B cell (primary cell): ENCODE measurements at regions not wholly inside any gene's neighbourhood (a gene's known extent, or its start where the extent isn't known, plus 50 kb on each side); places are given as distances from the start of the nearest gene placed in this dataset.

Experiments
- ATAC-seq: fragments of 200-7000 bp; cut with Tn5 transposase; one replicate; pipeline ENCODE4 v1.10.0; 2021; ENCODE audit warnings: low read depth, mild to moderate bottlenecking, moderate number of reproducible peaks, moderate library complexity
- CTCF ChIA-PET: fragments of 350-600 bp; sonication (Branson Sonifier 250); formaldehyde crosslinking; loops from one replicate; lab custom pipeline; 2021; ENCODE audit warnings: antibody characterized with exemption, inconsistent platforms; lab: Charles Lee
- POLR2A ChIA-PET: fragments of 350-600 bp; sonication (Branson Sonifier 250); formaldehyde crosslinking; loops from one replicate; lab custom pipeline; 2021; ENCODE audit warnings: antibody characterized with exemption; lab: Charles Lee
- DNase-seq: peaks from one replicate; pipeline ENCODE4 v3.0.0; 2013
- H2AFZ ChIP-seq: 2 replicates; pipeline ENCODE4 v1.6.1; 2012; ENCODE audit warnings: mild to moderate bottlenecking, low read depth, low read length; ENCODE audit not compliant: insufficient read depth, poor library complexity, severe bottlenecking
- H3K27ac ChIP-seq, 2 donors: 1 replicate in 1 of 2; 2 replicates in 1 of 2; pipeline ENCODE4 v1.5.1; 2012 to 2013; ENCODE audit warnings: low read length in 2 of 2, mild to moderate bottlenecking in 2 of 2, moderate library complexity in 1 of 2
- H3K27me3 ChIP-seq, 4 experiments: fragments of 200-600 bp in 1 of 4; sonication (generic) in 1 of 4; replicated peaks in 1 of 4; 1 replicate in 2 of 4; 2 replicates in 2 of 4; pipeline versions ENCODE4 v1.6.1 to v1.7.0; 2013 to 2016; ENCODE audit warnings: low read length in 3 of 4, mild to moderate bottlenecking in 2 of 4, mixed read lengths in 1 of 4, moderate library complexity in 1 of 4; ENCODE audit not compliant: insufficient read depth in 4 of 4, control insufficient read depth in 3 of 4; ENCODE audit errors: control extremely low read depth in 1 of 4
- H3K36me3 ChIP-seq, 2 experiments: replicated peaks in 1 of 2; 1 replicate in 1 of 2; 2 replicates in 1 of 2; pipeline versions ENCODE4 v1.6.1 to v1.7.1; 2013; ENCODE audit warnings: low read length in 1 of 2; ENCODE audit not compliant: insufficient read depth in 2 of 2, control insufficient read depth in 1 of 2; ENCODE audit errors: control extremely low read depth in 1 of 2, extremely low read depth in 1 of 2
- H3K4me1 ChIP-seq, 2 donors: fragments of 200-600 bp in 1 of 2; sonication (generic) in 1 of 2; 1 replicate in 1 of 2; 2 replicates in 1 of 2; pipeline versions ENCODE4 v1.5.1 to v1.6.1; 2013 to 2017; ENCODE audit warnings: low read length in 2 of 2; ENCODE audit not compliant: control insufficient read depth in 2 of 2, insufficient read depth in 2 of 2
- H3K4me2 ChIP-seq: replicated peaks from 2 replicates; pipeline ENCODE3; 2012; ENCODE audit warnings: mild to moderate bottlenecking, low read depth, low read length; ENCODE audit not compliant: poor library complexity, severe bottlenecking
- H3K4me3 ChIP-seq, 5 experiments: fragments of 200-600 bp in 1 of 5; sonication (generic) in 1 of 5; 1 replicate in 3 of 5; 2 replicates in 2 of 5; pipeline versions ENCODE4 v1.5.1 to v1.7.0; 2011 to 2016; ENCODE audit warnings: low read length in 4 of 5, mild to moderate bottlenecking in 4 of 5, low read depth in 2 of 5, control low read depth in 1 of 5, moderate library complexity in 1 of 5; ENCODE audit not compliant: insufficient read depth in 1 of 5; ENCODE audit errors: control extremely low read depth in 1 of 5, extremely low read depth in 1 of 5
- H3K79me2 ChIP-seq: fragments of 200-600 bp; sonication (generic); one replicate; pipeline ENCODE4 v1.6.0; 2016; ENCODE audit warnings: low read length; ENCODE audit not compliant: control insufficient read depth, insufficient read depth
- H3K9ac ChIP-seq: fragments of 200-600 bp; sonication (generic); 2 replicates; pipeline ENCODE4 v1.6.1; 2017; ENCODE audit warnings: mild to moderate bottlenecking, low read length, moderate library complexity
- H3K9me3 ChIP-seq, 3 donors: one replicate each; pipeline versions ENCODE4 v1.6.1 to v1.7.1; 2013; ENCODE audit warnings: low read length in 2 of 3; ENCODE audit not compliant: control insufficient read depth in 2 of 3, insufficient read depth in 1 of 3; ENCODE audit errors: control extremely low read depth in 1 of 3
- H4K20me1 ChIP-seq: 2 replicates; pipeline ENCODE4 v1.6.0; 2012; ENCODE audit warnings: mild to moderate bottlenecking, low read length; ENCODE audit not compliant: insufficient read depth, control insufficient read depth, poor library complexity, severe bottlenecking
- H3K27ac Mint-ChIP-seq: one replicate; pipeline ENCODE4 v1.8.0; 2021; ENCODE audit warnings: mixed read lengths
- H3K27me3 Mint-ChIP-seq: one replicate; pipeline ENCODE4 v1.8.0; 2021; ENCODE audit warnings: mixed read lengths
- H3K4me1 Mint-ChIP-seq: one replicate; pipeline ENCODE4 v1.8.0; 2021; ENCODE audit warnings: mixed read lengths
- H3K4me3 Mint-ChIP-seq: one replicate; pipeline ENCODE4 v1.8.0; 2021; ENCODE audit warnings: mixed read lengths
- H3K9me3 Mint-ChIP-seq: one replicate; pipeline ENCODE4 v1.8.0; 2022; ENCODE audit warnings: mixed read lengths; ENCODE audit not compliant: insufficient read depth
- CTCF ChIP-seq: fragments of 200-600 bp; IDR thresholded peaks from one replicate; pipeline ENCODE4 v1.8.0; 2022; ENCODE audit warnings: antibody characterized with exemption, mild to moderate bottlenecking
- EZH2 ChIP-seq: IDR thresholded peaks from 2 replicates; pipeline ENCODE4 v1.6.1; 2012; ENCODE audit warnings: borderline replicate concordance, low read depth, mild to moderate bottlenecking, moderate library complexity, low read length; ENCODE audit not compliant: insufficient read depth, poor library complexity, severe bottlenecking
- WGBS: methylation state at CpG from one replicate; pipeline ENCODE4 v1.1.5; 2013; ENCODE audit warnings: missing lambda C conversion rate; ENCODE audit not compliant: insufficient coverage; 5-methylcytosine and 5-hydroxymethylcytosine counted together
- intact Hi-C: fragments of 100-400 bp; cut with micrococcal nuclease; formaldehyde crosslinking; loops from one replicate; pipeline ENCODE4 v1.10.0; 2022

GRCh38 chr7:153835103-153835502 lies 217.1 kb upstream of the DPP6 start:
- no peak for ATAC-seq
- H4K20me1 ChIP-seq, result no peaks in the 10 kb centered on the region
- no peak overlapping the region for H3K4me2 ChIP-seq
- H3K4me3 Mint-ChIP-seq, result no peak overlapping the region
- no peak overlapping the region for H3K9ac ChIP-seq
- no peak for TF ChIP-seq EZH2
- TF ChIP-seq CTCF, result no peak
- no peak overlapping the region for H3K27ac Mint-ChIP-seq
- ChIA-PET POLR2A (no interaction called here), CTCF (no interaction called here)
- no peaks in the 10 kb centered on the region for H3K4me1 ChIP-seq
- H3K27ac ChIP-seq, result no peak overlapping the region
- DNase-seq, result no peak
- H3K4me3 ChIP-seq, result no peak overlapping the region
- H3K4me1 Mint-ChIP-seq, result no peaks in the 10 kb centered on the region
- WGBS, result no CpG with 5 or more reads among the region's 4 CpGs
- no peak overlapping the region for H2AFZ ChIP-seq
- no peaks in the 10 kb centered on the region for H3K27me3 ChIP-seq
- intact Hi-C loops, result no loop called here
- H3K9me3 Mint-ChIP-seq, result peaks cover 2% of the 10 kb centered on the region
- H3K36me3 ChIP-seq, result no peaks in the 10 kb centered on the region
- no peaks in the 10 kb centered on the region for H3K27me3 Mint-ChIP-seq
- peaks cover 0 to 3% (median 0%) of the 10 kb centered on the region in 3 donors for H3K9me3 ChIP-seq
- H3K79me2 ChIP-seq, result no peaks in the 10 kb centered on the region

GRCh38 chr7:153835712-153836265 lies 216.4 kb upstream of the DPP6 start:
- no peak overlapping the region for H3K4me3 Mint-ChIP-seq
- CTCF ChIA-PET, result no interaction called here
- no peak overlapping the region for H3K4me3 ChIP-seq

More at GRCh38 chr7:153835712-153836265, 216.4 kb upstream of the DPP6 start:
- H3K9ac ChIP-seq, result no peak overlapping the region
- no peak overlapping the region for H3K4me2 ChIP-seq
- WGBS, result 60% methylated on average over 6 of the region's 7 CpGs
- no peaks in the 10 kb centered on the region for H3K4me1 ChIP-seq
- no peaks in the 10 kb centered on the region for H4K20me1 ChIP-seq
- peaks cover 0 to 3% (median 0%) of the 10 kb centered on the region in 3 donors for H3K9me3 ChIP-seq
- H3K79me2 ChIP-seq, result no peaks in the 10 kb centered on the region
- no peak overlapping the region for H2AFZ ChIP-seq
- no peak overlapping the region for H3K27ac Mint-ChIP-seq
- no peak for DNase-seq
- no peaks in the 10 kb centered on the region for H3K27me3 Mint-ChIP-seq
- ATAC-seq, result no peak
- POLR2A ChIA-PET, result no interaction called here
- no peaks in the 10 kb centered on the region for H3K4me1 Mint-ChIP-seq
- TF ChIP-seq EZH2 (no peak), CTCF (no peak)
- intact Hi-C loops, result no loop called here
- no peaks in the 10 kb centered on the region for H3K36me3 ChIP-seq
- H3K9me3 Mint-ChIP-seq, result peaks cover 2% of the 10 kb centered on the region
- H3K27me3 ChIP-seq, result no peaks in the 10 kb centered on the region
- H3K27ac ChIP-seq, result no peak overlapping the region
